Stomach (tissue), 4 donors: ENCODE measurements at regions not wholly inside any gene's neighbourhood (a gene's known extent, or its start where the extent isn't known, plus 50 kb on each side); places are given as distances from the start of the nearest gene placed in this dataset.

Source experiments
- CTCF ChIP-seq, 7 experiments: fragments of 450-650 bp in 4 of 7; fragments of 200-600 bp in 3 of 7; sonication (generic) in 3 of 7; IDR thresholded peaks; one replicate each; pipeline ENCODE4 v1.5.1; 2016 to 2019; ENCODE audit warnings: antibody characterized with exemption in 7 of 7, control low read depth in 2 of 7, mild to moderate bottlenecking in 1 of 7
- EP300 ChIP-seq: sonication (generic); formaldehyde crosslinking; IDR thresholded peaks from one replicate; pipeline ENCODE4 v1.6.1; 2017; ENCODE audit warnings: antibody characterized with exemption
- POLR2A ChIP-seq, 4 donors: fragments of 450-650 bp; IDR thresholded peaks; one replicate each; pipeline ENCODE4 v1.6.1; 2016; ENCODE audit warnings: antibody characterized with exemption in 4 of 4, control low read depth in 2 of 4, mild to moderate bottlenecking in 1 of 4, moderate library complexity in 1 of 4
- POLR2AphosphoS5 ChIP-seq, 3 donors: sonication (generic); formaldehyde crosslinking; IDR thresholded peaks; one replicate each; pipeline ENCODE4 v1.6.1; 2016; ENCODE audit warnings: antibody characterized with exemption in 3 of 3

- no peak for TF ChIP-seq CTCF (IDR thresholded peaks at IDR 0.05)
- no peak for TF ChIP-seq POLR2AphosphoS5 (IDR thresholded peaks at IDR 0.05)
- TF ChIP-seq EP300 = no peak
- no peak for TF ChIP-seq POLR2A (IDR thresholded peaks at IDR 0.05)
These were observed 286.6 kb upstream of the GATB start for GRCh38 chr4:152047451-152047850.
